HG03575 (cell line): ENCODE measurements at regions not wholly inside any gene's neighbourhood (a gene's known extent, or its start where the extent isn't known, plus 50 kb on each side); places are given as distances from the start of the nearest gene placed in this dataset.
A peak's percentile ranks its signal among the peaks of the same experiment; 100 is the strongest.

ENCODE experiments used
- ATAC-seq: cut with Tn5 transposase; IDR thresholded peaks from one replicate; pipeline ENCODE4 v1.9.1; 2021; ENCODE audit not compliant: unreplicated experiment, insufficient number of reproducible peaks, low FRiP score; ENCODE audit errors: extremely low read depth

DNA sequence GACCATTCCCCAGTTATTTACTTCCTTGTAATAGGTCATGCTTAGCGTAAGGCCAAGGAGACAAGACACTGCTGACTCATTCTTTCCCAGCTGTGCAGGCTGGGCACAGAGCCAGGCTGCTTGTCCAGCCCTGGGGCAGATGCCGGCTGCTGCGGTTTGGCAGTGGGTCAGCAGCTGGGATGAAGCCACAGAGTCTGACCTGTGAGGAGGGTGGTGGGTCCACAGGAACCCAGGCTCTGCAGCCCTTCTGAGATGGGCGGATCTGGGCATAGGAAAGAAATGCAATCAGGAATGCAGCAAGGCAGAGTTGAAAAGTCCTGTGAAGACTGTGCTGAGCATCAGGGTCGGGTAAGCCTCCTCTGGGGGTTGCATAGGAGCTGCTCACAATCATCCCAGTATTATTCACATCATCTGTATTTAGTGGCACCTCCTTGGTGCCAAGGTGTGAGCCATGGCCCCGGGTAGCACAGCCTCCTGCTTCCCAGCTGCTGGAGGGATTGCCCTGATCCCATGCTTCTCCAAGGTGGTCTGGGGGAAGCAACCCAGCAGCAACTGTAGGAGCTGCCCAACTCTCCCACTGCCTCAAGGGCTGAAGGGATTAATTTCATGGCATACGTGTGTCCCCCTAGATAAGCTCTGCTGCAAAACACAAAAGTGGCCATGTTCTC, 139.0 kb downstream of the DDX1 start:
- no peak for ATAC-seq

DNA sequence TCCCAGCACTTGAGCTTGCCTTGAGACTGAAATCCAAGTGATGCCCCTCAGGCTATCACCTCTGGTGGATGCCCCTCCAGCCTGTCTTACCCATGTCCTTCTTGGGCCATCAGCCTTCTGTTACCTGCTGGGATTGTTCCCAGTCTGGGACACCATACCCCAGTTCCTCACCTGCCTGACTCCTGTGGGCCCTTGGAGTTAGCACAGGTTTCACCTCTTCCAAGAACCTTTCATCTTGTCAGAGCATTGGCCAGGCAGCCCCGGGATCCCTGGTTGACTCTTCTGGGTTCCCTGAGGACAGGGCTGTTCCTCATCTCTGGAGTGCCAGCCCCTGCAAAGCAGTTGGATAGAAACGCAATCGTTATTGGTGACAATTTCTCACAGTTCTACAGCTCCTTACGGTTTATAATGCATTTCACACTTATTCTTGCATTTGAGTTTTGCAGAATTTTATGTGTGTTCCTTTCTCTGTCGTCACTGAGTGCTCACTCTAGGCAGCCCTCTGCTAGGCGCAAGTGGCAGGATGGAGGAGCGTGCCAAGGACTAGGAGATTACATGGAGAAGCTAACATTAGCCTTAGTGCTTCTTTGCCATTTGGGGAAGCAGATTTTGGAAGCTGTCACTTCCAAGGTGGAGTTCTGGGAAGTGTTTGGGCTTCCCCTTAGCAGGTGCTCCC, 139.7 kb downstream of the DDX1 start:
- ATAC-seq, result no peak

DNA sequence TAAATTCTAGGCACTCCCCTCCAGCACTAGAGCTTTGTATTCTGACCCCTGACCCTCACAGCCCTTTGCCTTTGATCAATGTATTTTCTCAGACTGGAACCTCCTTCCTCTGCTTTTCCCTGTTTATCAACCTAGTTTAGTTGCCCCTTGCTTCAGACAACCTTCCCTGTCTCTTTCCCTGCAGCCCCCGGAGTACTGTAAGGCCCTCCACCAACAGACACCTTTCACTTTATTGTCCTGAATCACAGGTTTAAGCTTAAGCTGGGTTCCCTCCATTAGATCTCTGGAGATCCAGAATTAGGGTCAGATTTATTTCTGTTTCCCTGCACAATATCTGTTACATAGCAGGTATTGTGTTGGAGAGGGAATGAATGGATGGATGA, 140.2 kb downstream of the DDX1 start:
- no peak for ATAC-seq

DNA sequence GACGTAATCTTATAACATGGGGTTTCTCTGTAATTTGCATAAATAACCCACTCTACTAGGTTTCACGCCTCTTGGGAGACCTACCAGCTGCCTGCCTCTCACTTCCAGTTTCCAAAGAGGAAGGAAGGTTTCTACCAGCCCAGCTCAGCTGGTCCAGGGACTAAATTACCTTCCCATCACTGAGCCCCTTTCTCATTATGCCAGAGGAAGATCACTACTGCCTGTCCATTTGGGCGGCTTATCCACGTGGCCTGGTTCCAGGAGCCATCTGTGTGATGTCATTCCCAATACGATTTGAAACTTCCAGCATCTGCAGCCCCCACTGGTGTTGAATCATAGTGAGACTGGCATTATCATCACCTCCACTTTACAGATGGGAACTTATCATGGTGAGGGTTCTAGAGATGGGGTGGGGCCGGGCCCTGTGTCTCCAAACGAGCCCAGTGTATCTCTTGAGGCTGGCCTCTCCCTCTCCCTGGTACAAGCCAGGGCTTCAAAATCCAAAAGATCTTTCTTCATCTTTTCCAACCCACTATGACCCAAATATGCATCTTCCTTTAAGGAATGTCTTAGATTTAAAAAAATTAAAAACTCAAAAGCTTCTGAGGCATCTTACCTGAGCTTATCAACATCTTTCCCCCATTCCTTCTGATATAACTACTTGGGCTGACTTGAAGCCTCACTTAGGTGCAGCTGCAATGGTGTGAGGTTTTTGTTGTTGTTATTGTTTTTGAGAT, 140.8 kb downstream of the DDX1 start:
- ATAC-seq, result peak; percentile 79

DNA sequence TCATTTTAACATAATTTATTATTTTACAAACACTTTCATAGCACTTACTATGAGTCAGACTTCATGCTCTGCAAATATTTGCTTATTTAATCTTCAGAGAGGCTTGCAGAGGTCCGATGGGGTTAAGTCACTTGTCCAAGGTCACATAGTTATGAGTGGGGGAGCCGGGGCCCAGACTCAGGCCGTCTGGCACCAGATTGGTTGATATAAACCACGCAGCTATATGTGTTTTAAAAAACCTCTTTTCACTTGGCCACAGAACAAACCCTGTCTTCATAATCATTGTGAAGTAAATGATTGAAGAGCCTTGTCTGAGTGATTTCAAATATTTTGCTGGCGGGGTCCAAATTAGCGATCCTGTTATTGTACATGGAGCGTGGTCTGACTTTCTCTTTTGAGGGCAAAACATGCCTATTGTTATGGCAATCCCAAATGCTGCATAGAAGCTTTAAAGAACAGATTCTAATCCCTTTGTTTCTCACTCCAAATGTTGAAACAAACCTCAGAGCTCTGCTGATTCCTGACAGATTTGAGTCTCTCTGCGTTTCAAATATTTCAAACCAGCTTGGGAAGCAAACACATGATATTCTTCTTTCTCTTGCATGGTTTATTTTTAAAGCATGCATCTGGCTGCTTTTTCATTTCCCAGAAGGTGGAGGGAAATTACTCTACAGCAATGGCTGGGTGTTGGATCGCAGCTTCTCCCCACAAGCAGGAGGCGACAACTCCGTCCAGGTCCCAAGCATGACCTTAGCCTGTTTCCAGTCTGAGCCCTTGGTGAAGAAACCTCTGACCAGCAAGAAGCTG, 142.4 kb downstream of the DDX1 start:
- ATAC-seq, result no peak

DNA sequence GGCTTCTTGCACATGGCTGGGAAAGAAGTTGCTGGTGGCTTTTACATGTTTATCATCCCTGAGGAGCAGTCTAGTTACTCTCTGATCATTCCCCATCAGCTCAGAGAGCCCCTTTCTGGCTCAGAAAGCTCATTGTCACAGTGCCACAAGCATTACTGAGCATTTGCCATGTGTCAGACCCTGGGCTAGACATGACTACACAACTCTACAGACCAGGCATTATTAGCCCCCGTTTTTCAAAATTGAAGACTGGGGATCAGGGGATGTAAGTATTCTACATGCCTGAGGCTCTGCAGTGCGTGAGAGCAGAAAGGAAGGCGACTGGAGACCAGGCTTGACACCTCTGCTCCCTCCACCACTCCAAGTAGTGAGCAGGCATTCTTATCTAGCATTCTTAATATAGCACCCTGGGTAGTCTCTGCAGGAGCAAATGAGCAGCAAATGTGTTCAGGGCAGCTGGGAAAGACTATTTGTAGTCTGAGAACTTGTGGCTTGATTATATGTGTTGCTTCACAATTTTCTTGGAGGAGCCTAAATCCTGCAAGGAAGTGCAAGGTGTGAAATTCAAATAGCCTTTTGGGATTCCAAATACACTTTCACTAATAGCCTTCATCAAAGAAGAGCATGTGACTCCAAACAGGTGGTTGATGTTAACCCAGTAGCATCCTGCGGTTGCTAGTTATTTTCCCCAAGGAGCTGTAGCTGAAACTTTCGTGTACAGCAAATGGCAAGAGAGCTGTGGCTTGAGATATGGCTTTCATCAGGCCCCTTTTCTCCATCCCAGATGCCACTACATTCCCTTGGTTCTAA, 143.2 kb downstream of the DDX1 start:
- no peak for ATAC-seq

DNA sequence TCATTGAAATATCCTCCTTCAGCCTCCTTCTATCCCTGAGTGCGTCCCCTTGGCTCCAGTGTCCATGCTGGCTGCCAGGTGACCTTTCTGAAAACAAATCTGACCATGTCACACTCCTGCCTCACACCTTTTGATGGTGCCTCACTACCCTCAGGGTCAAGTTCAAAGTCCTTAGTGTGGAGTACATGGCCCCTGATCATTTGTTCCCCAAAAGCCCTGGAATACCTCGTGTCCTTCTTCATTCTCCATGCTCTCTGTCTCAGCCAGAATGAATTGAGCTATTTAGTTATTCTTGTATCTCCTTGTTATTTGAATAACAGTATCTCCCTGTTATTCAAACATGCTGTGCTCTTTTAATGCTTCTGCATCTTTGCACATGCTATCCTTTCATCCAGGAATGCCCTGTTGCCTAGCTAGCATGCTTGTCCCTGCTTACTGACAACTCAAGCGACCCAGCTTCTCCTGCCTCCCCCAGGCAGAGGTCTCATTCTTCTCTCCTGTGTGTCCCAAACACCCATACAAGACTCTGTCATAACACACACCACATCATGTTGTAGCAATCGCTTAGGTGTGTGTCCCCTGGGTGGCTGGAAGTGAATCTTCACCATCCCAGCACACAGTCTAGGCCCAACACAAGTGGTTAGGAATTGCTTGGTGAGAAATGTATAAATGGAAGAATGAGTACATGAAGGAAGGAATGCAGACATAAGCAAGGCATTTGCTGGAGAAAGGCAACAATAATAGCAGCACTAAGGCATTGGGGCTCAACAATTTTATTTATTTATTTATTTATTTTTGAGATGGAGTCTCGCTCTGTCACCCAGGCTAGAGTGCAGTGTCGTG, 144.0 kb downstream of the DDX1 start:
- no peak for ATAC-seq

DNA sequence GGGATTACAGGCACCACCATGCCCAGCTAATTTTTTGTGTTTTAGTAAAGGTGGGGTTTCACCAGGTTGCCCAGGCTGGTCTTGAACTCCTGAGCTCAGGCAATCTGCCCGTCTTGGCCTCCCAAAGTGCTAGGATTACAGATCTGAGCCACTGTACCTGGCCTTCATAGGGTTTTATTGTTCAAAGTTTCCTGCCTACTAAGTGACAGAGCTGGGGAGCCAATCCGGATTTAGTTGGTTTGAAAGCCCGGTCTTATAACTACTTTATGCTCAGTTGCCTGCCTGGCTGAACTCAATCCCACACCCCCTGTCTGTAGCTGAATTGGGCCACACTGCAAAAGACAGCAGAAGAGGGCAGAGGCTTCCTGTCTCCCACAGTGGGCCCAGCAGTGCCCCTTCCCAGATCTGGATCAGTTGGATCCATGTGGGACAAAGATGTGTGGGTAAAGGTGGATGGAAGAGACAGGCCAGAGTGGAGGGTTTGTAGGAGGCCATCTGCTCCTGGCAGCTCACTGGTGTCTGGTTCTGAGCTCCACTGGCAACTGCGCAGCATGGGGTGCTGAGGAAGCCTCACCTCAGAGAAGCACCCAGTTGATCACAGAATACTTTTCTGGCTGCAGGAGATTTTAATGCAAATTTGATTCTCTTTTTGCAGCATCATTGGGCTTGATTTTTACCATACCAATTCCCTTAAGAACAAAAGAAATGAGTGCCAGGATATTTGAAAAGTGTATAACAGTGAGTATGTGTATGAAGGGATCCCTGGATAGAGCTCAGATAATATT, 144.9 kb downstream of the DDX1 start:
- no peak for ATAC-seq

DNA sequence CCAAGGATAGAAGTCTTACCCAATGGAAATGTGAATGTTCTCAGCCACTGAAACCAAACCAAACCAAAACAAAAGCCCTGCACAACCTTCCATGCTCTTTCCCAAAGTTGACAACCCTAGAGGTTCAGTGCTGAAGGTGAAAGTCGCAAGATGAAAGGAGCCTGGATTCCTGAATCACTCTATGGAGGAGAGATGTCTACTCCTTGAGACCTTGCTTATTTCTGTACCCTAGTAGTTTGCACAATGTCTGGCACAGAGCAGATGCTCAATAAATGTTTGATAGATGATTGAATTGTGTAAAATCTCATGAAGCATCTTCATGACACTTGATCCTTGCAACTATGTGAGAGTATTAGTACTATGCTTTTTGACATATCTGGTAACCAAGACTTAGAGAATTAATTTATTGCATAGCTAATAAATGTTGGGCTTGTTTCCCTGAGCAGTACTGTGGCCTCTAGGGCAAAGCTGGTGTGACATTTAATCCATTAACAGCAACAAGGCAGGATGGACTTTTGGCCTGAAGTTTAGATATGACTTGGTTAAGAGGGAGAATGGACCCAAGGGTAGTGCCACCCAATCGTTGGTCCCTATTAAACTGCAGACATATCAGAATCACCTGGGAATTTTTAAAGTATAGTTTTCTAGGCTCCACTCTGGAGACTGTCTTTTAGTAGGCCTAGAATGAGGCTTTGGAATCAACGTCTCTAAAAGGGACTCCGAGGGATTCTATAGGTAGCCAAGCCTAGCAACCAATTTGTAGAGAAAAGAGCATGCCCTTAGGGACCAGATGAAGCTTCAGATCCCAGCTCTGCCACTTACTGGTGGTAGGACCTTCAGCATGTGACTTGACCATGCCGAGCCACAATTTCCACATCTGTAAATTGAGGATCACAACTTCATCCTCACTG, 145.9 kb downstream of the DDX1 start:
- ATAC-seq, result no peak

DNA sequence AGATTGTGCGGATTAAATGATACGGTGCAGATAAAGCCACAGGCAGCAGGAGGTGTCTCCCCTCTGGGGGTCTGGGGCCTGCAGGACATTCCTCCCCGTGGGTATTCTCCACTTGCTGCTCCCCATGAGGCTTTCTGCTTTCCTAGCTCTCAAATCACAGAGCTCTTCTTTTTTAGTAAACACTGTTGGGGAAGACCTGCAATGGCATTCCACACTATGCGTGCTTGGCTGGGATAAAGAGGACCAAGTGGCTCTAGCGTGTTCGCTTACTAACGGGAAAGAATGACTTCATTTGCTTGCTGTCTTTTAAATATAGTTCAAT, 146.5 kb downstream of the DDX1 start:
- ATAC-seq, result no peak

DNA sequence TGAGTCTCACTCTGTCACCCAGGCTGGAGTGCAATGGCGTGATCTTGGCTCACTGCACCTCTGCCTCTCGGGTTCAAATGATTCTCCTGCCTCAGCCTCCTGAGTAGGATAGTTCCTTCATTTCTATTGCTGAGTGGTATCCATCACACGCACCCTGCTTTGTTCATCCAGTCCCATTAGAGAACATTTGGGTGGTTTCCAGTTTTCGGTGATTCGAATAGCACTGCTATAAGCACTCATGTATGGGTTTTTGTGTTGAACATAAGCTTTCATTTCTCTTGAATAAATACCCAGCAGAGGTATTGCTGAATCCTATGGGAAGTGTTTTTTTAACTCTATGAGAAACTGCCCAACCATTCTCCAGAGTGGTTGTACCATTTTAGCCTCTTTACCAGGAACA, 147.3 kb downstream of the DDX1 start:
- ATAC-seq, result no peak

DNA sequence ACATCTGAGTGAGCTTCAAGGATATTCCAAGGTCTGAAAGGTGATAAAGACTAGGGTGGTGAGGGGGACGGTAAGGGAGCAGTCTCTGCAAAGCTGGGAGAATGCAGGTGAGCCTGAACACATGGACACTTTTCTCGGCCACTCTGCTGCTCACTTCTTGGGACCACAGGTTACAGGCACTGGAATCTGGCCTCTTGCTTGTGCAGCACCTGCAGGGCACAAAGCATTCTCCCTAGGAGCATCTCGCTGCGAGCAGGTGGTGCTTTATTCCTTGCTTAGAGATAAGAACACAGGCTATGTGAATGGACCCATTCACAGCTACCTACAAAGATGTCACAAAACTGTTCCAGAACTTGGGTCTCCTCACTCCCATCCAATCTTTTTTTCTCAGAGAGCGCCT, 153.2 kb downstream of the DDX1 start:
- ATAC-seq, result no peak

DNA sequence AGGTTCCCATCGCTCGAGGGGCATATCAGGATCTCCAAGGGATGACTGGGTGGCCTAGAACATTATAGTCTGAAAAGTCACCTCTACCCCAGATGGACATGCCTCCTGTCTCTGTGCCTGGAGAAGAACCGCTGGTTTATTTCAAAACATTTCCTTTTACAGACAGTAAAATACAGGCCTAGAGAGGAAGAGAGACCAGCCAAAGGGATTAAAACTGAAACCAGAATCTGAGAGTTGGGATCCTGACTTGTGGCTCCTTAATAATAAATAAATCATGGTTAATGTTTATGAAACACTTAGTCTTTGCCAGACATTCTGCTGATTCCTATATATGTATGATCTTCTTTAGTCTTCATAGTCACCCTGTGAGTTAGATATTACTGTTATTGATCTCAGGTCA, 153.7 kb downstream of the DDX1 start:
- no peak for ATAC-seq

DNA sequence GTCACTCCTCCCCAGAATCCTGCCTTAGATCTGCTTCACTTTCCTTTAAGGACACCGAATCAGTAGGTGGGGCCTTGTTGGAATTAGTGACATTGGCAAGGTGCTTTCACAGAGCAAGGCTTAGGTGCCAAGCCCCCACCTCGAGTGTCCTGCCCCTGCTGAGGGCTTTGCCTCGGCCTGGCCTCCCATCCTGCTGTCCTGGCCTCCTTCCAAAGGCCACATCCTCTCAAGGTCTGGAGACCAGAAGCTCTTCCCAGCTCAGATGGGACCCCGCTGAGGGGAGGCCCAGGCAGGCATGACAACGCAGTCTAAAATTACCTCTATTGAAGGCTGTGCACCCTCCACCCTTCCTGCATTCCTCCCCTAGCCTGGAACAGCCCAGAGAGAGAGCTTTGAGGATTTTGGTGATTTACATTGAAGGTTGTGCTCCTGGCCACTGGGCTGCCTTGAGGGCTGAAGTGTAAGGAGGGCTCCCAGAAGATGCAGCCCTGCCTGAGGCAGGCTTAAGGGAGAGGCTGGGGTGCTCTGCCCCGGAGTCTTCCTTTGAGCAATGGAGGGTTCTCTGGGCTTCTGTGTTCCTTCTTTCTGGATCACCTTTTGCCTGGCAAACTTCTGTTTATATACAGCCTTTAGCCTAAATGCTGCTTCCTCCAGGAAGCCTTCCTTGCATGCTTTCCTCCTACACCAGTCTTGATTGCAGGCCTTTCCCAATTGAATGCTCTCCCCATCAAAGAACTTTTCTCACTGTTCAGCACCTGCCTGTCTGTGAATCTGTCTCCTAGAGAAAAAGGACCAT, 154.4 kb downstream of the DDX1 start:
- no peak for ATAC-seq

DNA sequence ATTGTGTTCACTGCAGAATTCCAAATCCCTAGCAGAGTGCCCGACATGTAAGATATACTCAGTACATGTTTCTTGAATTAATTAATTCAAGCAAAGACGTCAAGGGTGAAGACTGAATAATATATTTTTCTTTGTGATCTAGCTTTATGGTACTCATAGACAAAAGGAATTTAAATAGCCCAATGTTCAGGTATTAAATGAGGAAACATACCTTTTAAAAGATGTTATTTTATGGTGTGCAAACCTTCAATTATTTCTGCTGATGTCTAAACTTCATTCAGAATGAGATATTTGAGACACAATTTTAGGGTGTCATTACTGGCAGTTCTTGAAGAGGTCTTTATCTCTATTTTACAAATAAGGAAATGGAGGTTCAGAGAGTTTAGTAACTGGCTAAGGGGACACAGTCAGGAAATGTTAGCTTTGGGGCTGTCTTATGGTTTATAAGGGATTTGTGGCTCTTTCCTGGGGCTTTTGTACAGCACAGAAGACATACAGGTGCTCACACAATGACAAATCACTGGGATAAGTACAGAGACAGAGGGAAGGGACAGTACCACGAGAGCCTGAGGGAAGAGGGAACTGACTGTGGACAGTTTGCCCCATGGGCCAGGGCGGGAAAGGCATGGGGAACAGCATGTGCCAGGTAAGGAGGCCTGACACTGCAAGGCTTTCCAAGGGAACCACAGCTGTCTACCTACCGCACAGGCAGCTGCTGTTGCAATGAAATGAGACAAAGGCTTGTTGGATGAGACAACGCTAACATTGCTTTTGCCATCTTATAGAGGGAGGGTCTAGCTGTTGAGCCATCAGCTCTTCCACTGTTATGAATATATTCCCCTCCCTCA, 155.3 kb downstream of the DDX1 start:
- no peak for ATAC-seq
